HG03103 (cell line): ENCODE measurements at regions not wholly inside any gene's neighbourhood (a gene's known extent, or its start where the extent isn't known, plus 50 kb on each side); places are given as distances from the start of the nearest gene placed in this dataset.
"Not testable (repeated sequence)": the region's sequence is repeated elsewhere in the genome, so short reads cannot be mapped to it uniquely, and the experiment has no call there.

Experiments
- ATAC-seq: cut with Tn5 transposase; IDR thresholded peaks from one replicate; pipeline ENCODE4 v1.9.1; 2021; ENCODE audit warnings: low read depth; ENCODE audit not compliant: unreplicated experiment

- ATAC-seq: no peak
Observed at GRCh38 chr10:131363416-131363815, 51.9 kb upstream of the TCERG1L start.

- ATAC-seq: no peak
Observed at GRCh38 chr10:131371571-131371970, 60.0 kb upstream of the TCERG1L start.

- no peak for ATAC-seq
Observed at GRCh38 chr10:131381576-131381975, 70.1 kb upstream of the TCERG1L start.

- not testable (repeated sequence) for ATAC-seq
Observed at GRCh38 chr10:131385161-131385872, 73.8 kb upstream of the TCERG1L start.

GRCh38 chr10:131387018-131387529, 75.6 kb upstream of the TCERG1L start:
- ATAC-seq: no peak

- no peak for ATAC-seq
Observed at GRCh38 chr10:131391936-131392335, 80.4 kb upstream of the TCERG1L start.

- no peak for ATAC-seq
Observed at GRCh38 chr10:131396121-131397050, 84.9 kb upstream of the TCERG1L start.

GRCh38 chr10:131398166-131398565, 86.6 kb upstream of the TCERG1L start:
- ATAC-seq: no peak

GRCh38 chr10:131399981-131400380, 88.5 kb upstream of the TCERG1L start:
- no peak for ATAC-seq

- no peak for ATAC-seq
Observed at GRCh38 chr10:131400513-131400912, 89.0 kb upstream of the TCERG1L start.

GRCh38 chr10:131402771-131403650, 91.5 kb upstream of the TCERG1L start:
- no peak for ATAC-seq

GRCh38 chr10:131403936-131404335, 92.4 kb upstream of the TCERG1L start:
- ATAC-seq: no peak

- no peak for ATAC-seq
Observed at GRCh38 chr10:131404886-131405285, 93.4 kb upstream of the TCERG1L start.

GRCh38 chr10:131406676-131407392, 95.3 kb upstream of the TCERG1L start:
- no peak for ATAC-seq

- no peak for ATAC-seq
Observed at GRCh38 chr10:131418681-131419080, 107.2 kb upstream of the TCERG1L start.

- no peak for ATAC-seq
Observed at GRCh38 chr10:131419797-131420196, 108.3 kb upstream of the TCERG1L start.

GRCh38 chr10:131420867-131421266, 109.3 kb upstream of the TCERG1L start:
- ATAC-seq: no peak

GRCh38 chr10:131421381-131421780, 109.9 kb upstream of the TCERG1L start:
- ATAC-seq: no peak

GRCh38 chr10:131422731-131423130, 111.2 kb upstream of the TCERG1L start:
- ATAC-seq: no peak

GRCh38 chr10:131424053-131424452, 112.5 kb upstream of the TCERG1L start:
- no peak for ATAC-seq
